ENCODE measurements at regions not wholly inside any gene's neighbourhood (a gene's known extent, or its start where the extent isn't known, plus 50 kb on each side); places are given as distances from the start of the nearest gene placed in this dataset.

GRCh38 chr18:27854631-27855030, 322.3 kb downstream of the CDH2 start:
- H3K36me3 Mint-ChIP-seq (ENCODE audit: insufficient read depth) = peaks cover 2% of the 10 kb centered on the region
- H3K9me3 Mint-ChIP-seq (ENCODE audit: low read depth) = peaks cover 8% of the 10 kb centered on the region
- H3K27me3 Mint-ChIP-seq = no peaks in the 10 kb centered on the region
- no peak overlapping the region for H3K4me3 Mint-ChIP-seq (ENCODE audit: low read depth)
- DNase-seq (ENCODE audit: low spot score, unreplicated experiment) = no peak
- H3K4me1 Mint-ChIP-seq (ENCODE audit: low read depth) = peaks cover 2% of the 10 kb centered on the region
- H3K27ac Mint-ChIP-seq = no peak overlapping the region
- TF ChIP-seq, protein P1, sequence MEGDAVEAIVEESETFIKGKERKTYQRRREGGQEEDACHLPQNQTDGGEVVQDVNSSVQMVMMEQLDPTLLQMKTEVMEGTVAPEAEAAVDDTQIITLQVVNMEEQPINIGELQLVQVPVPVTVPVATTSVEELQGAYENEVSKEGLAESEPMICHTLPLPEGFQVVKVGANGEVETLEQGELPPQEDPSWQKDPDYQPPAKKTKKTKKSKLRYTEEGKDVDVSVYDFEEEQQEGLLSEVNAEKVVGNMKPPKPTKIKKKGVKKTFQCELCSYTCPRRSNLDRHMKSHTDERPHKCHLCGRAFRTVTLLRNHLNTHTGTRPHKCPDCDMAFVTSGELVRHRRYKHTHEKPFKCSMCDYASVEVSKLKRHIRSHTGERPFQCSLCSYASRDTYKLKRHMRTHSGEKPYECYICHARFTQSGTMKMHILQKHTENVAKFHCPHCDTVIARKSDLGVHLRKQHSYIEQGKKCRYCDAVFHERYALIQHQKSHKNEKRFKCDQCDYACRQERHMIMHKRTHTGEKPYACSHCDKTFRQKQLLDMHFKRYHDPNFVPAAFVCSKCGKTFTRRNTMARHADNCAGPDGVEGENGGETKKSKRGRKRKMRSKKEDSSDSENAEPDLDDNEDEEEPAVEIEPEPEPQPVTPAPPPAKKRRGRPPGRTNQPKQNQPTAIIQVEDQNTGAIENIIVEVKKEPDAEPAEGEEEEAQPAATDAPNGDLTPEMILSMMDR (IDR thresholded peaks at IDR 0.05; ENCODE audit: unreplicated experiment) = no peak

DNA sequence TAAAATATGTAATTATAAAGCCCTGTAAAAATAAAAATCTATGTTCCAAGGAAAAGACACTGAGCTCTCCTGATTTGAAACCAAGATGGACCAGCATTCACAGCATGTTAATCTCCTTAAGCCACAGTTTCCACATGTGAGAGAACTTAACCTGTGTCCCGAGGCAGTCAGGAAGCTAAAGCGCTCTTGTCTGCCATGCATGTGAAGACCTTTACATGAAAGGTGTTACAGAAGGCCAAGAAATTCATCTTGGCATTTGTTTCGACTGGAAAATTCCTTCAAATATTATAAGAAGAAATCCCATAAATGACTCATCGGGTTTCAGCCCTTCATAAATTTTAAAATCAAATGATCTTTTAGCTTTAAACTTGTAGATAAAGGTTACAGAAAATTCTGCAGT, 328.6 kb downstream of the CDH2 start:
- Mint-ChIP-seq H3K36me3 (ENCODE audit: insufficient read depth) (no peaks in the 10 kb centered on the region), H3K4me3 (ENCODE audit: low read depth) (no peak overlapping the region), H3K27me3 (no peaks in the 10 kb centered on the region), H3K4me1 (ENCODE audit: low read depth) (peaks cover 3% of the 10 kb centered on the region), H3K9me3 (ENCODE audit: low read depth) (peaks cover 8% of the 10 kb centered on the region), H3K27ac (no peak overlapping the region)
- TF ChIP-seq, protein P1 (IDR thresholded peaks at IDR 0.05; ENCODE audit: unreplicated experiment) = no peak
- no peak for DNase-seq (ENCODE audit: low spot score, unreplicated experiment)

DNA sequence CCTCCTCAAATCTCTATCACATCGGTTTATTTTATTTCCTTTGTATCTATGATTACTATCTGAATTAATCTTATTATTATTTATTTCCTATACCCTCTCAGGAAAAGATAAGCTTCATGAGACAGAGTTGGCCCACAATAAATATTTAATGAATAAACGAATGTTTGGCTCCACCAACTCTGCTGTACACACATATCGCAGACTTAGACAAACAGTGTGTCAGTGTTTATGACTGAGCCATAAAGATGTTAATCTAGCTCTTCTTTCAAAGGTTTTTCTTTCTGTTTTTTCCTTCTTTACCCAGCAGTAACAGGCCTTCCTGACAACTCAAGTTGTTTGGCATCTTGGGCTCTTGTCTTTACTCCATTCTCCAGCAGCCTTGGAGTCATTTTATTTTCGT, 329.5 kb downstream of the CDH2 start:
- H3K4me1 Mint-ChIP-seq (ENCODE audit: low read depth) = peaks cover 3% of the 10 kb centered on the region
- peaks cover 8% of the 10 kb centered on the region for H3K9me3 Mint-ChIP-seq (ENCODE audit: low read depth)
- H3K4me3 Mint-ChIP-seq (ENCODE audit: low read depth) = no peak overlapping the region
- H3K27ac Mint-ChIP-seq = no peak overlapping the region
- no peaks in the 10 kb centered on the region for H3K36me3 Mint-ChIP-seq (ENCODE audit: insufficient read depth)
- DNase-seq (ENCODE audit: low spot score, unreplicated experiment) = no peak
- TF ChIP-seq, protein P1 (IDR thresholded peaks at IDR 0.05; ENCODE audit: unreplicated experiment) = no peak
- no peaks in the 10 kb centered on the region for H3K27me3 Mint-ChIP-seq

- peaks cover 8% of the 10 kb centered on the region for H3K9me3 Mint-ChIP-seq (ENCODE audit: low read depth)
- no peaks in the 10 kb centered on the region for H3K27me3 Mint-ChIP-seq
- H3K4me3 Mint-ChIP-seq (ENCODE audit: low read depth) = no peak overlapping the region
- no peak for DNase-seq (ENCODE audit: low spot score, unreplicated experiment)
- H3K27ac Mint-ChIP-seq = no peak overlapping the region
- TF ChIP-seq, protein P1 (IDR thresholded peaks at IDR 0.05; ENCODE audit: unreplicated experiment) = no peak
- H3K36me3 Mint-ChIP-seq (ENCODE audit: insufficient read depth) = no peaks in the 10 kb centered on the region
- peaks cover 3% of the 10 kb centered on the region for H3K4me1 Mint-ChIP-seq (ENCODE audit: low read depth)
Measured at GRCh38 chr18:27845897-27846296, 331.0 kb downstream of the CDH2 start.

- TF ChIP-seq, protein P1 (IDR thresholded peaks at IDR 0.05; ENCODE audit: unreplicated experiment) = no peak
- peaks cover 4% of the 10 kb centered on the region for H3K9me3 Mint-ChIP-seq (ENCODE audit: low read depth)
- peaks cover 3% of the 10 kb centered on the region for H3K4me1 Mint-ChIP-seq (ENCODE audit: low read depth)
- no peak overlapping the region for H3K27ac Mint-ChIP-seq
- H3K36me3 Mint-ChIP-seq (ENCODE audit: insufficient read depth) = no peaks in the 10 kb centered on the region
- no peaks in the 10 kb centered on the region for H3K27me3 Mint-ChIP-seq
- no peak overlapping the region for H3K4me3 Mint-ChIP-seq (ENCODE audit: low read depth)
- DNase-seq (ENCODE audit: low spot score, unreplicated experiment) = no peak
Measured at GRCh38 chr18:27843783-27844777, 332.9 kb downstream of the CDH2 start.
